ENCODE measurements at regions not wholly inside any gene's neighbourhood (a gene's known extent, or its start where the extent isn't known, plus 50 kb on each side); places are given as distances from the start of the nearest gene placed in this dataset.

GRCh38 chr5:74192606-74193299 is 447.8 kb downstream of the ENC1 start:
- Histone ChIP-seq H3K9ac (replicated peaks; ENCODE audit: extremely low read depth, insufficient read depth, low read length) (no peak overlapping the region), H3K27ac (ENCODE audit: insufficient read depth, low read depth, low read length) (no peak overlapping the region), H3K27me3 (ENCODE audit: control insufficient read depth in 2 of 2, insufficient read depth in 2 of 2, low read length in 2 of 2) (peaks cover 5 to 16% of the 10 kb centered on the region in 2 experiments), H3K4me1 (ENCODE audit: control insufficient read depth, extremely low read depth, insufficient read depth, low read length) (no peaks in the 10 kb centered on the region), H3K9me3 (replicated peaks; ENCODE audit: control insufficient read depth, insufficient read depth, low read length) (no peaks in the 10 kb centered on the region), H4K20me1 (replicated peaks; ENCODE audit: control insufficient read depth, extremely low read depth, insufficient read depth, low read length) (no peaks in the 10 kb centered on the region), H2AFZ (ENCODE audit: low read depth, low read length) (no peak overlapping the region), H3K9me1 (replicated peaks; ENCODE audit: control insufficient read depth, extremely low read depth, insufficient read depth, low read length) (no peaks in the 10 kb centered on the region), H3K36me3 (ENCODE audit: control insufficient read depth in 2 of 2, extremely low read depth in 1 of 2, insufficient read depth in 2 of 2, low read length in 2 of 2) (no peaks in the 10 kb centered on the region), H3K4me3 (replicated peaks in 1 of 3; ENCODE audit: insufficient read depth in 1 of 3, low read depth in 1 of 3, low read length in 3 of 3) (no peak overlapping the region), H3K79me2 (ENCODE audit: control insufficient read depth, insufficient read depth, low read length) (no peaks in the 10 kb centered on the region), H3K4me2 (ENCODE audit: insufficient read depth, low read length) (no peak overlapping the region)
- intact Hi-C loops (cut with micrococcal nuclease) (no loop called here), dilution Hi-C loops (cut with MboI; ENCODE audit: extremely low pct_ligation_motif_present, low sequenced_read_pairs) (no loop called here)
- POLR2A ChIA-PET: no interaction called here
- DNase-seq (ENCODE audit: low read depth, low spot score) (no peak), FAIRE-seq (no peak)
- CTCF ChIA-PET: no interaction called here
- TF ChIP-seq FOS (IDR thresholded peaks at IDR 0.05; ENCODE audit: borderline replicate concordance, insufficient read depth, low read length) (no peak), POLR2A (IDR thresholded peaks at IDR 0.05; ENCODE audit: low read depth, low read length) (no peak), JUN (IDR thresholded peaks at IDR 0.05; ENCODE audit: borderline replicate concordance, insufficient read depth, insufficient read length, low read depth) (no peak), EZH2 (IDR thresholded peaks at IDR 0.05; ENCODE audit: borderline replicate concordance, low read depth, low read length, severe bottlenecking) (no peak), GATA2 (IDR thresholded peaks at IDR 0.05; ENCODE audit: insufficient read depth, insufficient read length, low read depth, low read length) (no peak), POLR2AphosphoS5 (IDR thresholded peaks at IDR 0.05; ENCODE audit: insufficient read depth, low read depth, low read length) (no peak), CTCF (IDR thresholded peaks at IDR 0.05; ENCODE audit: extremely low read depth in 1 of 2, insufficient read depth in 1 of 2, low read depth in 1 of 2, low read length in 2 of 2) (no peak), MAX (IDR thresholded peaks at IDR 0.05; ENCODE audit: insufficient read depth, insufficient read length) (no peak), MYC (IDR thresholded peaks at IDR 0.05; ENCODE audit: low read depth, low read length) (no peak)
- no TSS peak for BruUV-seq (replicated peaks)

Measured in endothelial cell of umbilical vein (primary cell).